IMR-90 (cell line): ENCODE measurements at regions not wholly inside any gene's neighbourhood (a gene's known extent, or its start where the extent isn't known, plus 50 kb on each side); places are given as distances from the start of the nearest gene placed in this dataset.

Experiments
- ATAC-seq: fragments of 200-7000 bp; cut with Tn5 transposase; 2 replicates; pipeline ENCODE4 v1.9.1; 2020; ENCODE audit warnings: low read depth, mild to moderate bottlenecking, moderate library complexity
- BruUV-seq: library from RNA; stranded (reverse); fragments of 400-500 nt; replicated peaks from 2 replicates; lab custom pipeline; 2021; lab: Mats Ljungman, UMichigan
- CTCF ChIA-PET: fragments of 300-600 bp; formaldehyde crosslinking; extraction: SDS; loops from one replicate; lab custom pipeline; 2021; ENCODE audit warnings: antibody characterized with exemption; lab: Yijun Ruan, JAX
- POLR2A ChIA-PET: fragments of 300-600 bp; sonication (Branson Sonifier 250); formaldehyde crosslinking; loops from one replicate; lab custom pipeline; 2022; ENCODE audit warnings: antibody characterized with exemption; ENCODE audit not compliant: unreplicated experiment; lab: Charles Lee
- DNase-seq: peaks from one replicate; pipeline ENCODE4 v3.0.0; 2013
- H2AFZ ChIP-seq: replicated peaks from 2 replicates; pipeline ENCODE3; 2013; ENCODE audit warnings: low read length, mild to moderate bottlenecking; ENCODE audit not compliant: poor library complexity
- H2AK5ac ChIP-seq: 2 replicates; pipeline ENCODE4 v1.6.1; 2013; ENCODE audit warnings: low read depth, low read length, inconsistent platforms
- H2AK9ac ChIP-seq: replicated peaks from 2 replicates; pipeline ENCODE3; 2013; ENCODE audit warnings: mild to moderate bottlenecking, low read depth, low read length, moderate library complexity; ENCODE audit not compliant: poor library complexity
- H2BK120ac ChIP-seq: 2 replicates; pipeline ENCODE4 v1.6.1; 2013; ENCODE audit warnings: low read depth, low read length, inconsistent platforms
- H2BK15ac ChIP-seq: 3 replicates; pipeline ENCODE4 v1.6.1; 2013; ENCODE audit warnings: low read depth, low read length, inconsistent platforms
- H2BK20ac ChIP-seq: 2 replicates; pipeline ENCODE4 v1.6.1; 2013; ENCODE audit warnings: low read depth, mild to moderate bottlenecking, inconsistent platforms, low read length, moderate library complexity
- H2BK5ac ChIP-seq: 2 replicates; pipeline ENCODE4 v1.6.1; 2013; ENCODE audit warnings: mild to moderate bottlenecking, low read depth, low read length, inconsistent platforms; ENCODE audit not compliant: poor library complexity, severe bottlenecking
- H3K14ac ChIP-seq: replicated peaks from 2 replicates; pipeline ENCODE4 v1.6.1; 2013; ENCODE audit warnings: low read depth, low read length, inconsistent platforms
- H3K18ac ChIP-seq: 2 replicates; pipeline ENCODE4 v1.6.1; 2013; ENCODE audit warnings: low read depth, low read length, control low read depth
- H3K23ac ChIP-seq: 2 replicates; pipeline ENCODE4 v1.6.1; 2013; ENCODE audit warnings: low read depth, low read length, inconsistent platforms
- H3K27ac ChIP-seq: 2 replicates; pipeline ENCODE4 v1.5.1; 2013; ENCODE audit warnings: mild to moderate bottlenecking, control low read depth, low read length; ENCODE audit not compliant: insufficient read depth
- H3K27me3 ChIP-seq: 2 replicates; pipeline ENCODE4 v1.6.1; 2013; ENCODE audit warnings: low read length; ENCODE audit not compliant: control insufficient read depth, insufficient read depth
- H3K36me3 ChIP-seq: 2 replicates; pipeline ENCODE4 v1.6.1; 2013; ENCODE audit warnings: low read length, mixed read lengths; ENCODE audit not compliant: control insufficient read depth, insufficient read depth
- H3K4ac ChIP-seq: 2 replicates; pipeline ENCODE4 v1.6.1; 2013; ENCODE audit warnings: low read depth, low read length, inconsistent platforms
- H3K4me1 ChIP-seq: 2 replicates; pipeline ENCODE4 v1.6.1; 2013; ENCODE audit warnings: low read length, mixed read lengths; ENCODE audit not compliant: control insufficient read depth, insufficient read depth
- H3K4me2 ChIP-seq: 2 replicates; pipeline ENCODE4 v1.6.1; 2013; ENCODE audit warnings: low read depth, mild to moderate bottlenecking, control low read depth, low read length, moderate library complexity
- H3K4me3 ChIP-seq: 2 replicates; pipeline ENCODE4 v1.5.1; 2013; ENCODE audit warnings: low read depth, mild to moderate bottlenecking, control low read depth, low read length, moderate library complexity; ENCODE audit not compliant: insufficient read depth
- H3K56ac ChIP-seq: 2 replicates; pipeline ENCODE4 v1.6.1; 2013; ENCODE audit warnings: low read length, inconsistent platforms; ENCODE audit not compliant: insufficient read depth; ENCODE audit errors: extremely low read depth
- H3K79me1 ChIP-seq, 2 experiments: 2 replicates each; pipeline ENCODE4 v1.6.1; 2013; ENCODE audit warnings: low read length in 2 of 2, inconsistent platforms in 1 of 2, low read depth in 1 of 2
- H3K9ac ChIP-seq: 2 replicates; pipeline ENCODE4 v1.6.1; 2013; ENCODE audit warnings: low read depth, low read length, control low read depth
- H3K9me1 ChIP-seq: 2 replicates; pipeline ENCODE4 v1.6.1; 2013; ENCODE audit warnings: low read length, inconsistent platforms; ENCODE audit not compliant: insufficient read depth
- H3K9me3 ChIP-seq: 2 replicates; pipeline ENCODE4 v1.6.1; 2013; ENCODE audit warnings: low read length; ENCODE audit not compliant: control insufficient read depth, insufficient read depth
- H4K20me1 ChIP-seq: 2 replicates; pipeline ENCODE4 v1.6.1; 2013; ENCODE audit warnings: low read length, inconsistent platforms; ENCODE audit not compliant: insufficient read depth
- H4K5ac ChIP-seq: 2 replicates; pipeline ENCODE4 v1.6.1; 2013; ENCODE audit warnings: mild to moderate bottlenecking, low read depth, low read length, control low read depth
- H4K8ac ChIP-seq, 2 experiments: 2 replicates each; pipeline ENCODE4 v1.6.1; 2013; ENCODE audit warnings: low read depth in 2 of 2, low read length in 2 of 2, control low read depth in 1 of 2, inconsistent platforms in 1 of 2
- H4K91ac ChIP-seq: 2 replicates; pipeline ENCODE4 v1.6.1; 2013; ENCODE audit warnings: low read depth, low read length, inconsistent platforms; ENCODE audit not compliant: insufficient read depth
- CHD1 ChIP-seq: IDR thresholded peaks from 2 replicates; pipeline ENCODE4 v1.6.1; 2012; ENCODE audit warnings: low read depth, low read length, improper control_type of control experiment
- ELK1 ChIP-seq: fragments of 150-350 bp; IDR thresholded peaks from 2 replicates; pipeline ENCODE4 v1.6.1; 2016; ENCODE audit warnings: low read depth, mild to moderate bottlenecking, low read length, moderate library complexity, borderline replicate concordance
- MAZ ChIP-seq: IDR thresholded peaks from 2 replicates; pipeline ENCODE4 v1.6.1; 2012; ENCODE audit warnings: low read depth, mild to moderate bottlenecking, low read length, improper control_type of control experiment, moderate library complexity, borderline replicate concordance
- RCOR1 ChIP-seq: IDR thresholded peaks from 2 replicates; pipeline ENCODE4 v1.6.1; 2012; ENCODE audit warnings: mild to moderate bottlenecking, low read length, improper control_type of control experiment; ENCODE audit not compliant: insufficient replicate concordance
- WGBS, 2 experiments: methylation state at CpG; one replicate each; pipeline versions ENCODE4 v1.1.5 to v1.1.7; 2013; ENCODE audit warnings: missing lambda C conversion rate in 2 of 2; ENCODE audit not compliant: insufficient read length in 1 of 2; ENCODE audit errors: extremely low coverage in 2 of 2; 5-methylcytosine and 5-hydroxymethylcytosine counted together
- dilution Hi-C: fragments of 300-500 bp; cut with HindIII; formaldehyde crosslinking; loops from one replicate; pipeline ENCODE4 v1.14.3; 2018; ENCODE audit warnings: low sequenced_read_pairs; ENCODE audit not compliant: unreplicated experiment
- in situ Hi-C: fragments of 300-500 bp; cut with MboI; formaldehyde crosslinking; loops from 3 replicates; pipeline ENCODE4 v1.14.3; 2019; ENCODE audit warnings: low sequenced_read_pairs, inconsistent platforms, mixed read lengths
- intact Hi-C: fragments of 100-400 bp; cut with micrococcal nuclease; formaldehyde crosslinking; loops from 2 replicates; pipeline ENCODE4 v1.10.0; 2022

DNA sequence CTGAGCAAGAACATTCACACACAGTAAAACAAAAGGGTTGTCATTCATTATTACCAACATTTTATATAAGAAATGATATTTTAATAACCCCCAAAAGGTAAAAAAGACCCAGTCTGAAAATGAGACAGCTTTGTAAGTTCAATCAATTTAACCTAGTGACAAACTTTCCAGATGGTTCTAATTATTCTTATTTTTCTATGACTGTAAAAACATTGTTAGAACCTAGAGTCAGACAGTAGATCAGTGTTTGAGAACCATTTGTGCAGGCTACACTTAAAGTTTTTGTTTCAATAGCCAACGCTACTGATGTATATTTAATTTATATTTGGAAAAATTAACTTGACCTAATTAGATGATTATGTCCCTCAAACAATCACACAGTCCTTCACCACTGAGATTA lies 708.4 kb upstream of the CBLB start:
- no peaks in the 10 kb centered on the region for H3K4me1 ChIP-seq
- no peak overlapping the region for H2BK5ac ChIP-seq
- H2BK20ac ChIP-seq: no peak overlapping the region
- H3K9me3 ChIP-seq: no peaks in the 10 kb centered on the region
- no CpG with 5 or more reads among the region's 1 CpG for WGBS, 2 experiments
- no peak overlapping the region for H2AK5ac ChIP-seq
- H3K4me3 ChIP-seq: no peak overlapping the region
- BruUV-seq: no TSS peak
- in situ Hi-C loops (no loop called here), dilution Hi-C loops (no loop called here), intact Hi-C loops (no loop called here)
- H4K91ac ChIP-seq: no peak overlapping the region
- no peak overlapping the region for H3K23ac ChIP-seq
- DNase-seq: no peak
- ChIA-PET POLR2A (no interaction called here), CTCF (no interaction called here)
- no peak overlapping the region for H3K4me2 ChIP-seq
- no peaks in the 10 kb centered on the region for H4K20me1 ChIP-seq
- H3K18ac ChIP-seq: no peak overlapping the region
- H2BK120ac ChIP-seq: no peak overlapping the region
- no peaks in the 10 kb centered on the region for H3K36me3 ChIP-seq
- H4K5ac ChIP-seq: no peak overlapping the region
- H4K8ac ChIP-seq: no peak overlapping the region
- no peak overlapping the region for H3K27ac ChIP-seq
- H3K9ac ChIP-seq: no peak overlapping the region
- no peak for ATAC-seq
- no peak overlapping the region for H3K56ac ChIP-seq
- TF ChIP-seq RCOR1 (no peak), CHD1 (no peak), ELK1 (no peak), MAZ (no peak)
- H3K4ac ChIP-seq: no peak overlapping the region
- no peak overlapping the region for H2AK9ac ChIP-seq
- H2BK15ac ChIP-seq: no peak overlapping the region
- H3K27me3 ChIP-seq: no peaks in the 10 kb centered on the region
- H2AFZ ChIP-seq: no peak overlapping the region
- no peaks in the 10 kb centered on the region for H3K9me1 ChIP-seq
- H3K14ac ChIP-seq: no peak overlapping the region
- no peaks in the 10 kb centered on the region for H3K79me1 ChIP-seq
